ENCODE measurements at regions not wholly inside any gene's neighbourhood (a gene's known extent, or its start where the extent isn't known, plus 50 kb on each side); places are given as distances from the start of the nearest gene placed in this dataset.

DNA sequence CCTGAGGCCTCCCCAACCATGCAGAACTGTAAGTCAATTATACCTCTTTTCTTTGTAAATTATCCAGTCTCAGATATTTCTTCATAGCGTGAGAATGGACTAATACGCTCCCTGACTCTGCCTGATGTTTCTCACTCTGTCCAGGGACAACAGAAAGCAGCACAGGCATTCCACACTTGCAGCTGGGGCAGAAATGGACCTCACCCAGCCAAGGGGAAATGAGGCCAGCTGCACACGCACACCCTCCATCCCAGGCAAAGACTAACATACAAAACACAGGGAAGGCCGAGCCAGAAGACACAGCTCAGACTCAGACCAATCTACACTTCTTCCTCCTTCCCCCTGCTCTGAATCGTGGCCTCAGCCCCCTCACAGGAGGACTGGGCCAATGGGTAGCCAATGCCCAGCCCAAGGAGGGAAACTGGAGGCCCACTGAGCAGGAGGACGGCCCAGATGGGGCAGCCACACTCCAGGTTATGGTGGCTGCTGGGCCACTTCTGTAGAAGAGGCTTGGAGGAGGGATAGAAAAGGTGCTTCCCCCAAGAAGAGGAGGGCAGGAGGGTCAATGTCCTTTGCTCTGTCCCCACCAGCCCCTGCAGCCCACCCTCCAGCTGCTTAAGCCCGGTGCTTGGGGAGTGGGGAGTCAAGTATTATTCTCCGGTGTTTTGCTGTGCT, 228.4 kb downstream of the NPHP4 start:
- no peaks in the 10 kb centered on the region for H3K4me1 ChIP-seq (ENCODE audit: control insufficient read depth in 2 of 2, insufficient read depth in 2 of 2, low read length in 2 of 2)
- no peak for DNase-seq (ENCODE audit: low read depth in 6 of 9, low spot score in 9 of 9)
- H3K27me3 ChIP-seq (ENCODE audit: control insufficient read depth in 2 of 2, insufficient read depth in 1 of 2, low read length in 1 of 2), result no peaks in the 10 kb centered on the region
- no peaks in the 10 kb centered on the region for H3K9me3 ChIP-seq (ENCODE audit: control insufficient read depth in 2 of 2, insufficient read depth in 1 of 2, low read length in 1 of 2)
- H3K27ac ChIP-seq (ENCODE audit: low read depth in 1 of 2, low read length in 1 of 2), result no peak overlapping the region
- no peaks in the 10 kb centered on the region for H3K36me3 ChIP-seq (ENCODE audit: control insufficient read depth in 2 of 2, insufficient read depth in 2 of 2, low read length in 1 of 2)
- no peak overlapping the region for H3K4me3 ChIP-seq (ENCODE audit: low read length in 2 of 2)
- 61% methylated on average over 8 of the region's 8 CpGs for WGBS

DNA sequence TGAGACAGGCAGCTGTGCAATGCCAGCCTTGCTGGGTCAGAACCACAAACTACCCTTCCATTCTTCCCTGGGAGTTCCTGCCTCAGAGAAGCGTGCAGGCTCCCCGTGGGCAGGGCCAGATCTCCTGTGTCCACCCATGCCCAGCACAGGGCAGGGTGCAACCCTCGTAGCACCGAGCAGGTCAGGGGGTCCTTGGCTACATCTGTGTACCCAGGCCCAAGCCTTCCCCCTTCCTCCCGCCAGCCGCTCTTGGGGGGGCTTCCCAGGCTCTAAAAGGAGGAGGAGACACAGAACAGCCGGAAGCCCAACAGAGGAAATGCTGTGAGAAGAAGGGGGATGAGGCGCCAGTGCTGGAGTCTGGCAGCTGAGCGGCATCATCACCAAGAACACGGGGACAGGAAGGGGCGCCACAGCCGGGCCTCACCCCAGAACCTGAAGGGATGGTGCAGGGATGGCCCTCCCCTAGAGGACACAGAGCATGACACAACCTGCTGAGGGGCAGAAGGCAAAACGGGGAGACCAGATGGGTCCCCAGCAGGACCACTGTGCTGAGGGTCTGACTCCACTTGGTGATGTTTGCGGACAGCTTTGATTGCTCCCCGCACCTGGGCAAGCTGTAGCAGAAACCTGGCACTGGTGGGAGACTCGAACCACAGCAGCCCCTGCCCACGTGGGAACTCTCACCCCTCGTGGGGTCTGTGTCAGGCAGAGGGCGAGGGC, 233.2 kb downstream of the NPHP4 start:
- Histone ChIP-seq H3K9me3 (ENCODE audit: control insufficient read depth in 2 of 2, insufficient read depth in 1 of 2, low read length in 1 of 2) (no peaks in the 10 kb centered on the region), H3K4me3 (ENCODE audit: low read length in 2 of 2) (no peak overlapping the region), H3K27me3 (ENCODE audit: control insufficient read depth in 2 of 2, insufficient read depth in 1 of 2, low read length in 1 of 2) (no peaks in the 10 kb centered on the region), H3K27ac (ENCODE audit: low read depth in 1 of 2, low read length in 1 of 2) (no peak overlapping the region), H3K4me1 (ENCODE audit: control insufficient read depth in 2 of 2, insufficient read depth in 2 of 2, low read length in 2 of 2) (no peaks in the 10 kb centered on the region), H3K36me3 (ENCODE audit: control insufficient read depth in 2 of 2, insufficient read depth in 2 of 2, low read length in 1 of 2) (no peaks in the 10 kb centered on the region)
- DNase-seq (ENCODE audit: low read depth in 6 of 9, low spot score in 9 of 9), result no peak
- WGBS, result 67% methylated on average over 19 of the region's 19 CpGs

DNA sequence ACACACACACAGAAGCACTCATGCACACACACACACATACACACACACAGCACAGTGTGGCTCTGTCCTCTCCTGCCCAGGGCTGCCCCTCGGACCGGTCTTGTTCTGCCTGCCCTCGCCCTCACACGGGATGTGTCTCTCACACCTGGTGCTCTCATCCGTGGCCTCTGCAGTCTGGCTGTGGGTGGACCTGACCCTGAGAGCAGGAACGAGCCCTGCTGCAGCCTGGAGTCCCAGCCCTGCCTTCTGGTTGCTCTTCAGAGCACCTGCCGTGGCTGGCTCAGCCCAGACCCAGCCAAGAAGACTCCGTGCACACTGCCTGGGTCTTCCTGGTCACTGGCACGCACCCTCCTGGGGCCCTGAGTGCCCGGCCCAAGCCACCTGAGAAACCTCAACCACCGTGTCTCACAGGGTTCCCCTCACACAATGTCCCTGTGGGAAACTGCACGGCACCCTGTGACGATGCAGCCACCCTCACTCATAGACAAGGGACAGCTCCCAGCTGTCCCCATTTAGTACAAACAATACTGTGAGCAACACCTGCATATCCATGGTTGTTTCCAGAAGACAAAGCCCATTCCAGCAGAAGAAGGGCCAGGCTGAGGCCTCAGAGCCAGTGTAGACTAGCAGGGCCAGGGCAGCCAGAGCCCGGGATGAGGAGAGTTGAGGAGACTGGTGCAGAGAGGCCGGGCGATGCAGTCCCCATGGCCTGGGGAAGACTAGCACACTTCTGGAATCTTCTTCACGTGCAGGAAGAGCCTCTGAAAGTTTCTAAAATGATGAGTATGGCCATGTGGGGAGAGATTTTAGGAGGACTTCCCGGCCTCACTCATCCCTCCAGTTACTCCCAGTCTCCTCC, 234.0 kb downstream of the NPHP4 start:
- H3K9me3 ChIP-seq (ENCODE audit: control insufficient read depth in 2 of 2, insufficient read depth in 1 of 2, low read length in 1 of 2), result no peaks in the 10 kb centered on the region
- no peak for DNase-seq (ENCODE audit: low read depth in 6 of 9, low spot score in 9 of 9)
- H3K4me1 ChIP-seq (ENCODE audit: control insufficient read depth in 2 of 2, insufficient read depth in 2 of 2, low read length in 2 of 2), result no peaks in the 10 kb centered on the region
- H3K27ac ChIP-seq (ENCODE audit: low read depth in 1 of 2, low read length in 1 of 2), result no peak overlapping the region
- no peaks in the 10 kb centered on the region for H3K36me3 ChIP-seq (ENCODE audit: control insufficient read depth in 2 of 2, insufficient read depth in 2 of 2, low read length in 1 of 2)
- no peak overlapping the region for H3K4me3 ChIP-seq (ENCODE audit: low read length in 2 of 2)
- 85% methylated on average over 18 of the region's 18 CpGs for WGBS
- no peaks in the 10 kb centered on the region for H3K27me3 ChIP-seq (ENCODE audit: control insufficient read depth in 2 of 2, insufficient read depth in 1 of 2, low read length in 1 of 2)

DNA sequence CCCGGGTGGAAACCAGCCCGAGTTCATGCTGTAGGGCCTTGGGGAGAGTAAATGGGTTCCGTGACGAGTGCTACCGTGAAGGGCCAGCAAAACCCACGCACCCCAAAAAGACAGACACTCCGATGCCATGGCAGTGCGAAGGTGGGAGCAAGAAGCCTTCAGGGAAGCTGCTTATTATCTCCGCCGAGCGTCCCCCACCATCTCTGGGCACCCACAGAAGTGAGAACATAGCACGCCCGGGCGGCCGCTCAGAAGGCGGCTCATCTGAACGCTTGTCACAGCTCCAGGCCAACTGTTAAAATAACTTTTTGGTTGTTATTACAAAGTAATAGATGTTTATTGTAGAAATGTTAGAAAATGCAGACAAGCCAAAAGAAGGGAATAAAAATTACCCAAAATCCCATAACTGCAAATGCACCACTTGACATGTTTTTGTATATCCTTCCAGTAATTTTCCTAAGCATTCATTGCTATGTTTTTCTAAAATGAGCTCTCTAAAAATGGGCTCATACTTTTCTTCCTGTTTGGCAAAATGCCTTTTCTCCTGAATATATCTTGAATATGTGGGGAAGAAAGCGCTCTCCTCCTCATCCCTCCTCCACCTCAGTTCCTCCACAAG, 234.9 kb downstream of the NPHP4 start:
- no peaks in the 10 kb centered on the region for H3K36me3 ChIP-seq (ENCODE audit: control insufficient read depth in 2 of 2, insufficient read depth in 2 of 2, low read length in 1 of 2)
- no peak for DNase-seq (ENCODE audit: low read depth in 6 of 9, low spot score in 9 of 9)
- no peaks in the 10 kb centered on the region for H3K9me3 ChIP-seq (ENCODE audit: control insufficient read depth in 2 of 2, insufficient read depth in 1 of 2, low read length in 1 of 2)
- H3K27me3 ChIP-seq (ENCODE audit: control insufficient read depth in 2 of 2, insufficient read depth in 1 of 2, low read length in 1 of 2), result no peaks in the 10 kb centered on the region
- no peak overlapping the region for H3K27ac ChIP-seq (ENCODE audit: low read depth in 1 of 2, low read length in 1 of 2)
- no peak overlapping the region for H3K4me3 ChIP-seq (ENCODE audit: low read length in 2 of 2)
- H3K4me1 ChIP-seq (ENCODE audit: control insufficient read depth in 2 of 2, insufficient read depth in 2 of 2, low read length in 2 of 2), result no peaks in the 10 kb centered on the region
- 95% methylated on average over 18 of the region's 18 CpGs for whole genome bisulfite sequencing

DNA sequence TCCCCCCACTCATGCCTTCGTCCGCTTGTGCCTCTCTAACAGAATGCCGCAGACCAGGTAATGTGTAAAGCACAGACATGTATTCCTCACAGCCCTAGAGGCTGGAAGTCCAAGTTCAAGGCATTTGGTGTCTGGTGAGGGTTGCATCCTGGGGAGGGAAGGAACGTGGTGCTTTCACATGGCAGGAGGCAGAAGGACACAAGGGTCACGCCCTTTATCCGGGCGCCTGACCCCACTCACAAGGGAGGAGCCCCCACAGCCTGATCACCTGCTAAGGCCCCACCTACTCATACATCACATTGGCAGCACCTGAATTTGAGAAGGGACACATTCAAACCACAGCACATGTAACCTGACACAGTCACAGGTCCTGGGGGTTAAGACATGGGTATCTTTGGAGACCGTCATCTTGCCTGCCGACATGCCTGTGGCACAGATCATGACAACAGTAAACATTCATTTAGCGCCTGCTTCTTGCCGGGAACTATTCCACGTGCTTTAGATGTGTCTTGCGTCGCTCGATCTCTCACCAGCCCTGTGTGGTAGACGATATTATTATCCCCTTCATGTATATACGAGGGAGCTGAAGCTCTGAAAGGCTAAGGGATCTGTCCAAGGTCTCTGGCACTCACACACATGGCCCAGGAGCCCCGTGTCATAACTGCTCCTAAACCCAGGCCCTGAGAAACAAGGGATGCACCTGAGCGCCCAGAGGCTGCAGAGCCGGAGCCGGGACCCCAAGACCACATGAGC, 235.6 kb downstream of the NPHP4 start:
- H3K4me1 ChIP-seq (ENCODE audit: control insufficient read depth in 2 of 2, insufficient read depth in 2 of 2, low read length in 2 of 2), result no peaks in the 10 kb centered on the region
- H3K36me3 ChIP-seq (ENCODE audit: control insufficient read depth in 2 of 2, insufficient read depth in 2 of 2, low read length in 1 of 2), result no peaks in the 10 kb centered on the region
- 90% methylated on average over 21 of the region's 21 CpGs for WGBS
- H3K4me3 ChIP-seq (ENCODE audit: low read length in 2 of 2), result no peak overlapping the region
- H3K27me3 ChIP-seq (ENCODE audit: control insufficient read depth in 2 of 2, insufficient read depth in 1 of 2, low read length in 1 of 2), result no peaks in the 10 kb centered on the region
- no peaks in the 10 kb centered on the region for H3K9me3 ChIP-seq (ENCODE audit: control insufficient read depth in 2 of 2, insufficient read depth in 1 of 2, low read length in 1 of 2)
- DNase-seq (ENCODE audit: low read depth in 6 of 9, low spot score in 9 of 9), result no peak
- no peak overlapping the region for H3K27ac ChIP-seq (ENCODE audit: low read depth in 1 of 2, low read length in 1 of 2)

DNA sequence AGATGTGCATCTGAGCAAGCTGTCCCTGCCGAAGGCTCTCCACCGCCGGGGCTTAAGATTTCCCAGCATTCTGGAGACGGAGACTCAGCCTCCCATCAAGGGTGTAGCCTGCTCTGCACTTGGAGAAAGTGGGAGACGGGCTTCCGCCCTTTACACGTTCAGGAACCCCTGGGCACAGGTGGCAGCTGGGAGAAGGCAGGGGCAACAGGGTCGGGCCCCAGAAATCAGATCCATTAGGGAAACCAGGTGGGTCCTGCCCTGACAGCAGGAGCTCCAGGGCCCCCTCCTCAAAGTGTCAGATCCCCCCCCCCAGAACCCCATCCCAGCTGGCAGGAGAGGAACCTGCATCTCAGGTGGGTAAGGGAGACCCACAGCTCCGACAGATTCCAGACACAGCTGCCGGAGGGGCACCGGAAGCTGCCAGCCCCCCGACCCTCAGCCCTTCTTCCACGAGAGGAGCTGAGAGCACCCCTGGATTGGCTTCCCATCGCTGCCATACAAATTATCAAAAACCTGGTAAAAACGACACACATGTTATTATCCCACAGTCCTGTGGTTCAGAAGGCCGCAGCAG, 236.6 kb downstream of the NPHP4 start:
- Histone ChIP-seq H3K4me1 (ENCODE audit: control insufficient read depth in 2 of 2, insufficient read depth in 2 of 2, low read length in 2 of 2) (no peaks in the 10 kb centered on the region), H3K36me3 (ENCODE audit: control insufficient read depth in 2 of 2, insufficient read depth in 2 of 2, low read length in 1 of 2) (no peaks in the 10 kb centered on the region), H3K4me3 (ENCODE audit: low read length in 2 of 2) (no peak overlapping the region), H3K27me3 (ENCODE audit: control insufficient read depth in 2 of 2, insufficient read depth in 1 of 2, low read length in 1 of 2) (no peaks in the 10 kb centered on the region), H3K27ac (ENCODE audit: low read depth in 1 of 2, low read length in 1 of 2) (no peak overlapping the region), H3K9me3 (ENCODE audit: control insufficient read depth in 2 of 2, insufficient read depth in 1 of 2, low read length in 1 of 2) (no peaks in the 10 kb centered on the region)
- no peak for DNase-seq (ENCODE audit: low read depth in 6 of 9, low spot score in 9 of 9)
- 93% methylated on average over 16 of the region's 16 CpGs for whole genome bisulfite sequencing

DNA sequence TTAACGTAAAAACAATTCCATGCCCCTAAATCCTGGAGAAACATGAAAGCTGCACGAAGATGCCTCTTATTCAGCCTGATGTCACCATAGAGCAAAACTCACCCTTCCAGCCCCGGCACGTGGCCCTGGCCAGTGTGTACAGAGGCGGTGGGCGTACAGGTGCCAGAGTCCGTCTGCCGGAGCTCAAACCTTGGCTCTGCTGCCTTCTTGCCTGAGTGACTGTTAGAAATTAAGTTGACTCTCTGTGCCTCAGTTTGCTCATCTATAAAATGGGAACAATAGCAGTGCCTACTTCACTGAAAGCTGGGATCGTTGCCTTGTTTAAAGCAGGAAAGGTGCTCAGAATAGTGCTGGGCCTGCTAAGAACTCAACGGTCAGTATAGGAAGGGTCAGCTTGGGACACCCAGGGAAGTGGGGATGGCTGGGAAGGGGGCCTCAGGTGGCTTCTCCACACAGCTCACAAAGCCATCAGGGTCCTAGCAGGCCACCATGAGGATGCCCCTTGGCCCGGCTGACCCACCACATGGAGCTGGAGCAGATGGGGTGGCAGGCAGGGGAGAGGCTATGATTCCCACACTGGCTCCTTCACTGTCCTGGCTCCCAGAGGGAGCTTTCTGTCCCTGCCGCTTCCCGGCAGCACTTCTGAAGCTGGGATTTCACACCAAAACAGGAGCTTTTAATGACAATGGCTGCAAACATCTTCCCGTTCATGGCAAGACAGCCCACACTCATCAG, 237.2 kb downstream of the NPHP4 start:
- H3K27ac ChIP-seq (ENCODE audit: low read depth in 1 of 2, low read length in 1 of 2), result no peak overlapping the region
- no peaks in the 10 kb centered on the region for H3K9me3 ChIP-seq (ENCODE audit: control insufficient read depth in 2 of 2, insufficient read depth in 1 of 2, low read length in 1 of 2)
- no peak overlapping the region for H3K4me3 ChIP-seq (ENCODE audit: low read length in 2 of 2)
- no peaks in the 10 kb centered on the region for H3K36me3 ChIP-seq (ENCODE audit: control insufficient read depth in 2 of 2, insufficient read depth in 2 of 2, low read length in 1 of 2)
- no peaks in the 10 kb centered on the region for H3K4me1 ChIP-seq (ENCODE audit: control insufficient read depth in 2 of 2, insufficient read depth in 2 of 2, low read length in 2 of 2)
- DNase-seq (ENCODE audit: low read depth in 6 of 9, low spot score in 9 of 9), result no peak
- 92% methylated on average over 14 of the region's 14 CpGs for WGBS
- H3K27me3 ChIP-seq (ENCODE audit: control insufficient read depth in 2 of 2, insufficient read depth in 1 of 2, low read length in 1 of 2), result no peaks in the 10 kb centered on the region

All from thymus (tissue), 11 donors.